ENCODE measurements at regions not wholly inside any gene's neighbourhood (a gene's known extent, or its start where the extent isn't known, plus 50 kb on each side); places are given as distances from the start of the nearest gene placed in this dataset.

- TF ChIP-seq POLR2A (IDR thresholded peaks at IDR 0.05) (no peak), CTCF (IDR thresholded peaks at IDR 0.05) (no peak)
Observed at GRCh38 chr6:86448398-86448797, 488.9 kb upstream of the HTR1E start.

Measured in prostate gland (tissue), 2 donors.